GM21723 (cell line): ENCODE measurements at regions not wholly inside any gene's neighbourhood (a gene's known extent, or its start where the extent isn't known, plus 50 kb on each side); places are given as distances from the start of the nearest gene placed in this dataset.

Source experiments
- ATAC-seq: cut with Tn5 transposase; IDR thresholded peaks from one replicate; pipeline ENCODE4 v1.9.1; 2021; ENCODE audit warnings: mild to moderate bottlenecking, moderate library complexity; ENCODE audit not compliant: unreplicated experiment

GRCh38 chr4:136463941-136464340 is 1068.4 kb downstream of the PCDH18 start:
- ATAC-seq: no peak

- no peak for ATAC-seq
Observed at GRCh38 chr4:136461533-136461932, 1070.8 kb downstream of the PCDH18 start.

GRCh38 chr4:136458326-136458725 is 1074.0 kb downstream of the PCDH18 start:
- no peak for ATAC-seq

GRCh38 chr4:136457577-136457976 is 1074.7 kb downstream of the PCDH18 start:
- ATAC-seq: no peak

- ATAC-seq: no peak
Observed at GRCh38 chr4:136457004-136457403, 1075.3 kb downstream of the PCDH18 start.

- no peak for ATAC-seq
Observed at GRCh38 chr4:136443006-136443405, 1089.3 kb downstream of the PCDH18 start.

- ATAC-seq: no peak
Observed at GRCh38 chr4:136442447-136442846, 1089.8 kb downstream of the PCDH18 start.

- ATAC-seq: no peak
Observed at GRCh38 chr4:136441629-136442282, 1090.5 kb downstream of the PCDH18 start.

- ATAC-seq: no peak
Observed at GRCh38 chr4:136438645-136439044, 1093.6 kb downstream of the PCDH18 start.

GRCh38 chr4:136424052-136424451 is 1108.2 kb downstream of the PCDH18 start:
- ATAC-seq: no peak

- no peak for ATAC-seq
Observed at GRCh38 chr4:136414981-136415380, 1117.3 kb downstream of the PCDH18 start.

GRCh38 chr4:136412708-136413107 is 1119.6 kb downstream of the PCDH18 start:
- ATAC-seq: no peak

- ATAC-seq: no peak
Observed at GRCh38 chr4:136400829-136401228, 1131.5 kb downstream of the PCDH18 start.

GRCh38 chr4:136395212-136395722 is 1137.0 kb downstream of the PCDH18 start:
- no peak for ATAC-seq

GRCh38 chr4:136392576-136392975 is 1139.7 kb downstream of the PCDH18 start:
- no peak for ATAC-seq

GRCh38 chr4:136390824-136391223 is 1141.5 kb downstream of the PCDH18 start:
- ATAC-seq: no peak

- no peak for ATAC-seq
Observed at GRCh38 chr4:136383082-136383481, 1149.2 kb downstream of the PCDH18 start.

- no peak for ATAC-seq
Observed at GRCh38 chr4:136371231-136371630, 1161.1 kb downstream of the PCDH18 start.

- no peak for ATAC-seq
Observed at GRCh38 chr4:136369073-136369472, 1163.2 kb downstream of the PCDH18 start.

GRCh38 chr4:136357556-136357955 is 1174.7 kb downstream of the PCDH18 start:
- ATAC-seq: no peak

GRCh38 chr4:136355970-136356369 is 1176.3 kb downstream of the PCDH18 start:
- ATAC-seq: no peak

GRCh38 chr4:136343340-136343739 is 1189.0 kb downstream of the PCDH18 start:
- no peak for ATAC-seq

GRCh38 chr4:136342666-136343065 is 1189.6 kb downstream of the PCDH18 start:
- no peak for ATAC-seq
